Neural cell (in vitro differentiated cells): ENCODE measurements at regions not wholly inside any gene's neighbourhood (a gene's known extent, or its start where the extent isn't known, plus 50 kb on each side); places are given as distances from the start of the nearest gene placed in this dataset.

Experiments
- H2AFZ ChIP-seq: fragments of 200-600, 300-800 bp; sonication (generic), shearing (Covaris generic); 2 replicates; pipeline ENCODE4 v1.6.0; 2014; ENCODE audit warnings: low read depth, mild to moderate bottlenecking, antibody characterized with exemption, low read length, moderate library complexity
- H3F3A ChIP-seq: fragments of 200-600 bp; shearing (Covaris generic); 2 replicates; pipeline ENCODE4 v1.6.1; 2016; ENCODE audit warnings: mild to moderate bottlenecking, moderate library complexity, mixed read lengths, antibody characterized with exemption, low read length; ENCODE audit not compliant: insufficient read depth, poor library complexity, severe bottlenecking
- H3K27ac ChIP-seq: fragments of 200-600, 300-800 bp; sonication (generic), shearing (Covaris generic); 2 replicates; pipeline ENCODE4 v1.5.1; 2014; ENCODE audit warnings: mild to moderate bottlenecking, low read length, moderate library complexity
- H3K27me3 ChIP-seq: fragments of 300-800, 200-600 bp; sonication (generic), shearing (Covaris generic); 2 replicates; pipeline ENCODE4 v1.6.0; 2014; ENCODE audit warnings: mild to moderate bottlenecking, low read depth, low read length, moderate library complexity; ENCODE audit not compliant: insufficient read depth
- H3K36me3 ChIP-seq: fragments of 300-800, 200-600 bp; sonication (generic), shearing (Covaris generic); 2 replicates; pipeline ENCODE4 v1.5.1; 2014; ENCODE audit warnings: mild to moderate bottlenecking, antibody characterized with exemption, low read length, moderate library complexity; ENCODE audit not compliant: insufficient read depth
- H3K4me2 ChIP-seq: fragments of 300-800, 200-600 bp; sonication (generic), shearing (Covaris generic); 2 replicates; pipeline ENCODE4 v1.6.0; 2014; ENCODE audit warnings: mild to moderate bottlenecking, low read length
- H3K4me3 ChIP-seq: fragments of 300-800, 200-600 bp; sonication (generic), shearing (Covaris generic); 2 replicates; pipeline ENCODE4 v1.5.1; 2014; ENCODE audit warnings: mild to moderate bottlenecking, low read length, moderate library complexity
- H3K79me2 ChIP-seq: fragments of 200-600 bp; shearing (Covaris generic); replicated peaks from 2 replicates; pipeline ENCODE4 v1.6.0; 2014; ENCODE audit warnings: mild to moderate bottlenecking, low read length, moderate library complexity; ENCODE audit not compliant: insufficient read depth
- H3K9ac ChIP-seq: fragments of 300-800, 200-600 bp; sonication (generic), shearing (Covaris generic); 2 replicates; pipeline ENCODE4 v1.6.1; 2016; ENCODE audit warnings: mild to moderate bottlenecking, low read length, mixed read lengths
- H3K9me2 ChIP-seq: fragments of 200-600 bp; shearing (Covaris generic); 2 replicates; pipeline ENCODE4 v1.6.1; 2016; ENCODE audit warnings: mild to moderate bottlenecking, low read length, mixed read lengths; ENCODE audit not compliant: insufficient read depth
- H3K9me3 ChIP-seq: fragments of 200-600, 300-800 bp; sonication (generic), shearing (Covaris generic); 2 replicates; pipeline ENCODE4 v1.6.1; 2016; ENCODE audit warnings: mild to moderate bottlenecking, mixed run types, low read length, moderate library complexity, mixed read lengths
- H4K20me1 ChIP-seq: fragments of 200-600 bp; shearing (Covaris generic); 2 replicates; pipeline ENCODE4 v1.6.1; 2016; ENCODE audit warnings: mild to moderate bottlenecking, mixed run types; ENCODE audit not compliant: insufficient read depth
- CTCF ChIP-seq: fragments of 450-650 bp; IDR thresholded peaks from 2 replicates; pipeline ENCODE4 v1.5.1; 2014; ENCODE audit warnings: antibody characterized with exemption, mild to moderate bottlenecking, moderate library complexity; ENCODE audit not compliant: poor library complexity, severe bottlenecking
- EP300 ChIP-seq: fragments of 450-650 bp; conservative IDR thresholded peaks from 2 replicates; pipeline ENCODE4 v1.6.1; 2014; ENCODE audit warnings: antibody characterized with exemption, mild to moderate bottlenecking, moderate library complexity; ENCODE audit not compliant: poor library complexity, severe bottlenecking
- EZH2 ChIP-seq: fragments of 200-600, 300-800 bp; shearing (Covaris generic), sonication (generic); IDR thresholded peaks from 2 replicates; pipeline ENCODE4 v1.6.1; 2014; ENCODE audit warnings: antibody characterized with exemption, low read length, borderline replicate concordance, mild to moderate bottlenecking; ENCODE audit not compliant: insufficient read depth, poor library complexity, severe bottlenecking
- MXI1 ChIP-seq: fragments of 450-650 bp; conservative IDR thresholded peaks from 2 replicates; pipeline ENCODE4 v1.6.1; 2014; ENCODE audit warnings: antibody characterized with exemption, mild to moderate bottlenecking; ENCODE audit not compliant: poor library complexity, severe bottlenecking
- POLR2AphosphoS5 ChIP-seq: IDR thresholded peaks from 2 replicates; pipeline ENCODE4 v1.6.1; 2012
- RAD21 ChIP-seq: fragments of 450-650 bp; conservative IDR thresholded peaks from 2 replicates; pipeline ENCODE4 v1.6.1; 2014; ENCODE audit warnings: antibody characterized with exemption, mild to moderate bottlenecking, moderate library complexity
- REST ChIP-seq: IDR thresholded peaks from 2 replicates; pipeline ENCODE4 v1.6.1; 2012; ENCODE audit warnings: borderline replicate concordance
- SMC3 ChIP-seq: fragments of 450-650 bp; conservative IDR thresholded peaks from 2 replicates; pipeline ENCODE4 v1.6.1; 2014; ENCODE audit warnings: antibody characterized with exemption, mild to moderate bottlenecking, moderate library complexity; ENCODE audit not compliant: poor library complexity
- TAF1 ChIP-seq: IDR thresholded peaks from 2 replicates; pipeline ENCODE4 v1.6.1; 2012; ENCODE audit warnings: low read depth

- H3F3A ChIP-seq, result no peaks in the 10 kb centered on the region
- TF ChIP-seq MXI1 (no peak), SMC3 (no peak), POLR2AphosphoS5 (no peak), CTCF (no peak), TAF1 (no peak), EP300 (no peak), RAD21 (no peak), REST (no peak), EZH2 (no peak)
- H2AFZ ChIP-seq, result no peak overlapping the region
- H3K9ac ChIP-seq, result no peak overlapping the region
- H3K4me2 ChIP-seq, result no peak overlapping the region
- H3K36me3 ChIP-seq, result no peaks in the 10 kb centered on the region
- no peak overlapping the region for H3K4me3 ChIP-seq
- no peak overlapping the region for H3K27ac ChIP-seq
- H4K20me1 ChIP-seq, result no peaks in the 10 kb centered on the region
- no peaks in the 10 kb centered on the region for H3K9me3 ChIP-seq
- no peaks in the 10 kb centered on the region for H3K79me2 ChIP-seq
- H3K27me3 ChIP-seq, result no peaks in the 10 kb centered on the region
- no peaks in the 10 kb centered on the region for H3K9me2 ChIP-seq
Observed at GRCh38 chr10:78870458-78870857, 198.3 kb upstream of the ZMIZ1 start.

GRCh38 chr10:78871796-78872195 is 197.0 kb upstream of the ZMIZ1 start:
- no peaks in the 10 kb centered on the region for H3K79me2 ChIP-seq

More at GRCh38 chr10:78871796-78872195, 197.0 kb upstream of the ZMIZ1 start:
- Histone ChIP-seq H3F3A (no peaks in the 10 kb centered on the region), H3K27me3 (no peaks in the 10 kb centered on the region), H3K9ac (no peak overlapping the region), H2AFZ (no peak overlapping the region), H3K4me3 (no peak overlapping the region), H3K27ac (no peak overlapping the region), H3K4me2 (no peak overlapping the region), H3K36me3 (no peaks in the 10 kb centered on the region), H3K9me3 (no peaks in the 10 kb centered on the region), H3K9me2 (no peaks in the 10 kb centered on the region), H4K20me1 (no peaks in the 10 kb centered on the region)
- TF ChIP-seq POLR2AphosphoS5 (no peak), SMC3 (no peak), REST (no peak), TAF1 (no peak)
